Neural progenitor cell (in vitro differentiated cells): ENCODE measurements at regions not wholly inside any gene's neighbourhood (a gene's known extent, or its start where the extent isn't known, plus 50 kb on each side); places are given as distances from the start of the nearest gene placed in this dataset.

Source experiments
- DNase-seq: peaks from one replicate; pipeline ENCODE4 v3.0.0-alpha.2; 2016; ENCODE audit warnings: low spot score
- H2AFZ ChIP-seq: fragments of 200-600 bp; sonication (generic); replicated peaks from 2 replicates; pipeline ENCODE4 v1.6.1; 2016; ENCODE audit warnings: antibody characterized with exemption
- H3F3A ChIP-seq: fragments of 200-600 bp; sonication (generic); 2 replicates; pipeline ENCODE4 v1.6.1; 2016; ENCODE audit warnings: antibody characterized with exemption, low read depth
- H3K27ac ChIP-seq: fragments of 200-600 bp; sonication (generic); 2 replicates; pipeline ENCODE4 v1.5.1; 2016; ENCODE audit warnings: mild to moderate bottlenecking
- H3K27me3 ChIP-seq: fragments of 200-600 bp; sonication (generic); 2 replicates; pipeline ENCODE4 v1.6.1; 2016; ENCODE audit warnings: mild to moderate bottlenecking, moderate library complexity
- H3K36me3 ChIP-seq: fragments of 200-600 bp; sonication (generic); 2 replicates; pipeline ENCODE4 v1.5.1; 2016
- H3K4me1 ChIP-seq: fragments of 200-600 bp; sonication (generic); 2 replicates; pipeline ENCODE4 v1.6.1; 2016; ENCODE audit warnings: mixed run types
- H3K4me2 ChIP-seq: fragments of 200-600 bp; sonication (generic); 2 replicates; pipeline ENCODE4 v1.6.1; 2016
- H3K4me3 ChIP-seq: fragments of 200-600 bp; sonication (generic); 2 replicates; pipeline ENCODE4 v1.5.1; 2016
- H3K79me2 ChIP-seq: fragments of 200-600 bp; sonication (generic); 2 replicates; pipeline ENCODE4 v1.6.1; 2016; ENCODE audit warnings: low read depth
- H3K9ac ChIP-seq: fragments of 200-600 bp; sonication (generic); 2 replicates; pipeline ENCODE4 v1.6.1; 2016
- H3K9me3 ChIP-seq: fragments of 200-600 bp; sonication (generic); 2 replicates; pipeline ENCODE4 v1.5.1; 2016; ENCODE audit warnings: low read depth
- H4K20me1 ChIP-seq: fragments of 200-600 bp; sonication (generic); 2 replicates; pipeline ENCODE4 v1.6.1; 2016; ENCODE audit warnings: low read depth
- H3K27ac Mint-ChIP-seq: 3 replicates; pipeline ENCODE4 v1.8.0; 2021; ENCODE audit warnings: mixed read lengths
- H3K27me3 Mint-ChIP-seq: 2 replicates; pipeline ENCODE4 v1.8.0; 2022; ENCODE audit warnings: low read depth, mild to moderate bottlenecking, inconsistent platforms, moderate library complexity, mixed read lengths; ENCODE audit not compliant: insufficient read depth
- H3K36me3 Mint-ChIP-seq: 3 replicates; pipeline ENCODE4 v1.8.0; 2021; ENCODE audit warnings: mixed read lengths
- H3K4me1 Mint-ChIP-seq: 3 replicates; pipeline ENCODE4 v1.8.0; 2021; ENCODE audit warnings: mixed read lengths
- H3K4me3 Mint-ChIP-seq: 3 replicates; pipeline ENCODE4 v1.8.0; 2021; ENCODE audit warnings: mild to moderate bottlenecking, moderate library complexity, mixed read lengths
- H3K9me3 Mint-ChIP-seq: 3 replicates; pipeline ENCODE4 v1.8.0; 2020; ENCODE audit warnings: mixed read lengths
- CTCF ChIP-seq: fragments of 200-600 bp; sonication (generic); IDR thresholded peaks from 2 replicates; pipeline ENCODE4 v1.5.1; 2017; ENCODE audit warnings: antibody characterized with exemption, mild to moderate bottlenecking
- EZH2 ChIP-seq: fragments of 200-600 bp; sonication (generic); IDR thresholded peaks from 2 replicates; pipeline ENCODE4 v1.6.1; 2017; ENCODE audit warnings: antibody characterized with exemption, mild to moderate bottlenecking, moderate library complexity
- EZH2phosphoT487 ChIP-seq: fragments of 200-600 bp; sonication (generic); IDR thresholded peaks from 2 replicates; pipeline ENCODE4 v1.6.1; 2017; ENCODE audit warnings: antibody characterized with exemption

- Histone ChIP-seq H2AFZ (no peak overlapping the region), H3K27ac (no peak overlapping the region), H3K4me3 (no peak overlapping the region), H3K4me1 (no peaks in the 10 kb centered on the region), H3K4me2 (no peak overlapping the region), H3K27me3 (no peaks in the 10 kb centered on the region), H3K9me3 (no peaks in the 10 kb centered on the region), H3F3A (no peaks in the 10 kb centered on the region), H3K9ac (no peak overlapping the region), H4K20me1 (no peaks in the 10 kb centered on the region), H3K79me2 (no peaks in the 10 kb centered on the region), H3K36me3 (no peaks in the 10 kb centered on the region)
- Mint-ChIP-seq H3K9me3 (peaks cover 5% of the 10 kb centered on the region), H3K27ac (no peak overlapping the region), H3K4me1 (no peaks in the 10 kb centered on the region), H3K36me3 (no peaks in the 10 kb centered on the region), H3K4me3 (no peak overlapping the region), H3K27me3 (peaks cover 2% of the 10 kb centered on the region)
- TF ChIP-seq EZH2 (no peak), EZH2phosphoT487 (no peak), CTCF (no peak)
- DNase-seq = no peak
Measured at GRCh38 chr14:53719536-53719935, 237.1 kb downstream of the BMP4 start.

GRCh38 chr14:53716578-53716977 lies 240.0 kb downstream of the BMP4 start:
- Mint-ChIP-seq H3K9me3 (peaks cover under 1% of the 10 kb centered on the region), H3K27me3 (no peaks in the 10 kb centered on the region), H3K4me3 (no peak overlapping the region), H3K36me3 (no peaks in the 10 kb centered on the region), H3K4me1 (no peaks in the 10 kb centered on the region), H3K27ac (no peak overlapping the region)
- H3K27ac ChIP-seq = no peak overlapping the region
- no peaks in the 10 kb centered on the region for H3K79me2 ChIP-seq
- DNase-seq = no peak
- TF ChIP-seq EZH2phosphoT487 = no peak
- no peak for TF ChIP-seq CTCF
- TF ChIP-seq EZH2 = no peak
- H3K4me1 ChIP-seq = no peaks in the 10 kb centered on the region
- H4K20me1 ChIP-seq = no peaks in the 10 kb centered on the region
- H3K27me3 ChIP-seq = no peaks in the 10 kb centered on the region
- H3K9me3 ChIP-seq = no peaks in the 10 kb centered on the region
- H3K9ac ChIP-seq = no peak overlapping the region
- H3K4me2 ChIP-seq = no peak overlapping the region
- H2AFZ ChIP-seq = no peak overlapping the region
- no peak overlapping the region for H3K4me3 ChIP-seq
- H3K36me3 ChIP-seq = no peaks in the 10 kb centered on the region
- no peaks in the 10 kb centered on the region for H3F3A ChIP-seq

GRCh38 chr14:53715193-53715721 lies 241.4 kb downstream of the BMP4 start:
- Histone ChIP-seq H3K4me3 (no peak overlapping the region), H3K79me2 (no peaks in the 10 kb centered on the region), H3K27me3 (no peaks in the 10 kb centered on the region), H2AFZ (no peak overlapping the region), H3K9me3 (no peaks in the 10 kb centered on the region), H3K4me2 (no peak overlapping the region), H3K4me1 (no peaks in the 10 kb centered on the region), H4K20me1 (no peaks in the 10 kb centered on the region), H3K9ac (no peak overlapping the region), H3K27ac (no peak overlapping the region), H3F3A (no peaks in the 10 kb centered on the region), H3K36me3 (no peaks in the 10 kb centered on the region)
- H3K27me3 Mint-ChIP-seq = no peaks in the 10 kb centered on the region
- no peaks in the 10 kb centered on the region for H3K4me1 Mint-ChIP-seq
- no peak overlapping the region for H3K27ac Mint-ChIP-seq
- TF ChIP-seq EZH2phosphoT487 (no peak), EZH2 (no peak), CTCF (no peak)
- H3K9me3 Mint-ChIP-seq = no peaks in the 10 kb centered on the region
- DNase-seq = no peak
- no peak overlapping the region for H3K4me3 Mint-ChIP-seq
- no peaks in the 10 kb centered on the region for H3K36me3 Mint-ChIP-seq
